Liver (tissue), 8 donors: ENCODE measurements at regions not wholly inside any gene's neighbourhood (a gene's known extent, or its start where the extent isn't known, plus 50 kb on each side); places are given as distances from the start of the nearest gene placed in this dataset.

Experiments used
- DNase-seq: peaks from one replicate; pipeline ENCODE4 v3.0.0-alpha.2; 2017; ENCODE audit warnings: low spot score
- H3K27ac ChIP-seq, 2 donors: one replicate each; pipeline ENCODE4 v1.7.0; 2013; ENCODE audit warnings: inconsistent platforms in 2 of 2, low read length in 2 of 2, control low read depth in 1 of 2, low read depth in 1 of 2, mild to moderate bottlenecking in 1 of 2
- H3K27me3 ChIP-seq, 4 donors: one replicate each; pipeline versions ENCODE4 v1.6.1 to v1.7.0; 2013; ENCODE audit warnings: low read length in 3 of 4, inconsistent platforms in 1 of 4, mild to moderate bottlenecking in 1 of 4, moderate library complexity in 1 of 4; ENCODE audit not compliant: control insufficient read depth in 4 of 4, insufficient read depth in 4 of 4
- H3K36me3 ChIP-seq, 4 donors: one replicate each; pipeline versions ENCODE4 v1.6.1 to v1.7.0; 2013; ENCODE audit warnings: low read length in 3 of 4, mild to moderate bottlenecking in 3 of 4, low read depth in 1 of 4, moderate library complexity in 1 of 4; ENCODE audit not compliant: control insufficient read depth in 4 of 4, insufficient read depth in 3 of 4
- H3K4me1 ChIP-seq, 4 donors: one replicate each; pipeline versions ENCODE4 v1.6.1 to v1.7.0; 2013; ENCODE audit warnings: low read length in 3 of 4, mild to moderate bottlenecking in 3 of 4, moderate library complexity in 1 of 4; ENCODE audit not compliant: control insufficient read depth in 4 of 4, insufficient read depth in 4 of 4
- H3K4me3 ChIP-seq, 3 donors: one replicate each; pipeline versions ENCODE4 v1.6.1 to v1.7.0; 2013; ENCODE audit warnings: low read length in 3 of 3, control low read depth in 1 of 3, low read depth in 1 of 3, mild to moderate bottlenecking in 1 of 3
- H3K9ac ChIP-seq, 2 donors: one replicate each; pipeline ENCODE4 v1.7.0; 2013; ENCODE audit warnings: low read length in 2 of 2, mild to moderate bottlenecking in 2 of 2, moderate library complexity in 2 of 2, control low read depth in 1 of 2, low read depth in 1 of 2
- H3K9me3 ChIP-seq, 4 donors: one replicate each; pipeline versions ENCODE4 v1.6.1 to v1.7.0; 2013; ENCODE audit warnings: low read length in 3 of 4; ENCODE audit not compliant: control insufficient read depth in 4 of 4
- CTCF ChIP-seq: fragments of 150-350 bp; IDR thresholded peaks from 2 replicates; pipeline ENCODE4 v1.5.1; 2017; ENCODE audit warnings: improper control_type of control experiment, low read depth, low read length; ENCODE audit not compliant: missing input control
- FOXA1 ChIP-seq: IDR thresholded peaks from 2 replicates; pipeline ENCODE4 v1.6.1; 2016; ENCODE audit warnings: antibody characterized with exemption
- FOXA2 ChIP-seq: IDR thresholded peaks from 2 replicates; pipeline ENCODE4 v1.6.1; 2016; ENCODE audit warnings: antibody characterized with exemption
- GABPA ChIP-seq, 2 donors: IDR thresholded peaks in 1 of 2; conservative IDR thresholded peaks in 1 of 2; 2 replicates each; pipeline ENCODE4 v1.6.1; 2016; ENCODE audit warnings: antibody characterized with exemption in 2 of 2, mild to moderate bottlenecking in 1 of 2, moderate library complexity in 1 of 2
- HNF4A ChIP-seq, 2 donors: conservative IDR thresholded peaks; 2 replicates each; pipeline ENCODE4 v1.6.1; 2016; ENCODE audit warnings: antibody characterized with exemption in 2 of 2, mild to moderate bottlenecking in 2 of 2
- NR2F2 ChIP-seq: IDR thresholded peaks from 2 replicates; pipeline ENCODE4 v1.6.1; 2016; ENCODE audit warnings: antibody characterized with exemption
- REST ChIP-seq: IDR thresholded peaks from 2 replicates; pipeline ENCODE4 v1.6.1; 2016; ENCODE audit warnings: antibody characterized with exemption, mild to moderate bottlenecking
- RXRA ChIP-seq, 2 donors: IDR thresholded peaks; 2 replicates each; pipeline ENCODE4 v1.6.1; 2017 to 2018; ENCODE audit warnings: antibody characterized with exemption in 2 of 2, mild to moderate bottlenecking in 1 of 2
- TAF1 ChIP-seq: conservative IDR thresholded peaks from 2 replicates; pipeline ENCODE4 v1.6.1; 2016; ENCODE audit warnings: antibody characterized with exemption, mild to moderate bottlenecking
- YY1 ChIP-seq: IDR thresholded peaks from 2 replicates; pipeline ENCODE4 v1.6.1; 2016; ENCODE audit warnings: antibody characterized with exemption, mild to moderate bottlenecking
- WGBS: extraction: QIAGEN DNeasy Blood & Tissue Kit; methylation state at CpG from one replicate; pipeline ENCODE4 v1.1.7; 2013; 5-methylcytosine and 5-hydroxymethylcytosine counted together
- donor health status: healthy.
- donor health status: healthy.
- donor health status: healthy.
- donor health status: healthy.
- donor health status: healthy.

GRCh38 chr13:50522506-50522905 is 321.0 kb downstream of the DLEU7 start:
- H3K9me3 ChIP-seq, result no peaks in the 10 kb centered on the region
- 84% methylated on average over 3 of the region's 3 CpGs for WGBS
- TF ChIP-seq YY1, result no peak
- peaks cover 9 to 61% (median 51%) of the 10 kb centered on the region in 4 donors for H3K4me1 ChIP-seq
- H3K4me3 ChIP-seq, result no peak overlapping the region
- H3K27ac ChIP-seq, result peak overlapping the region in 1 of 2 donors; percentile 82
- H3K27me3 ChIP-seq, result no peaks in the 10 kb centered on the region
- H3K9ac ChIP-seq, result no peak overlapping the region
- no peak for DNase-seq
- no peaks in the 10 kb centered on the region for H3K36me3 ChIP-seq

GRCh38 chr13:50523307-50523706 is 320.2 kb downstream of the DLEU7 start:
- DNase-seq, result no peak
- no peaks in the 10 kb centered on the region for H3K27me3 ChIP-seq
- TF ChIP-seq GABPA (IDR thresholded peaks at IDR 0.05 in 1 of 2, conservative IDR thresholded peaks at IDR 0.05 in 1 of 2), result no peak
- no peak for TF ChIP-seq RXRA (IDR thresholded peaks at IDR 0.05)
- TF ChIP-seq REST, result no peak
- TF ChIP-seq NR2F2, result no peak
- no peak for TF ChIP-seq CTCF
- TF ChIP-seq FOXA2, result no peak
- no peak for TF ChIP-seq TAF1
- no peaks in the 10 kb centered on the region for H3K36me3 ChIP-seq
- H3K27ac ChIP-seq, result no peak overlapping the region
- H3K9ac ChIP-seq, result no peak overlapping the region
- peaks cover 10 to 54% (median 44%) of the 10 kb centered on the region in 4 donors for H3K4me1 ChIP-seq
- no peaks in the 10 kb centered on the region for H3K9me3 ChIP-seq
- no peak overlapping the region for H3K4me3 ChIP-seq
- 74% methylated on average over 3 of the region's 3 CpGs for WGBS

- no peaks in the 10 kb centered on the region for H3K27me3 ChIP-seq
- H3K4me3 ChIP-seq, result no peak overlapping the region
- TF ChIP-seq FOXA1 (no peak), HNF4A (conservative IDR thresholded peaks at IDR 0.05) (peak; percentile 28 to 30)
- H3K36me3 ChIP-seq, result no peaks in the 10 kb centered on the region
- no peak overlapping the region for H3K27ac ChIP-seq
- 81% methylated on average over 4 of the region's 4 CpGs for WGBS
- no peak overlapping the region for H3K9ac ChIP-seq
- peaks cover 15 to 48% (median 37%) of the 10 kb centered on the region in 4 donors for H3K4me1 ChIP-seq
- no peaks in the 10 kb centered on the region for H3K9me3 ChIP-seq
- no peak for DNase-seq
Measured at GRCh38 chr13:50524560-50524959, 318.9 kb downstream of the DLEU7 start.
